B cell (primary cell): ENCODE measurements at regions not wholly inside any gene's neighbourhood (a gene's known extent, or its start where the extent isn't known, plus 50 kb on each side); places are given as distances from the start of the nearest gene placed in this dataset.

ENCODE experiments used
- ATAC-seq: fragments of 200-7000 bp; cut with Tn5 transposase; one replicate; pipeline ENCODE4 v1.10.0; 2021; ENCODE audit warnings: low read depth, mild to moderate bottlenecking, moderate number of reproducible peaks, moderate library complexity
- CTCF ChIA-PET: fragments of 350-600 bp; sonication (Branson Sonifier 250); formaldehyde crosslinking; loops from one replicate; lab custom pipeline; 2021; ENCODE audit warnings: antibody characterized with exemption, inconsistent platforms; lab: Charles Lee
- POLR2A ChIA-PET: fragments of 350-600 bp; sonication (Branson Sonifier 250); formaldehyde crosslinking; loops from one replicate; lab custom pipeline; 2021; ENCODE audit warnings: antibody characterized with exemption; lab: Charles Lee
- DNase-seq: peaks from one replicate; pipeline ENCODE4 v3.0.0; 2013
- H2AFZ ChIP-seq: 2 replicates; pipeline ENCODE4 v1.6.1; 2012; ENCODE audit warnings: mild to moderate bottlenecking, low read depth, low read length; ENCODE audit not compliant: insufficient read depth, poor library complexity, severe bottlenecking
- H3K27ac ChIP-seq, 2 donors: 1 replicate in 1 of 2; 2 replicates in 1 of 2; pipeline ENCODE4 v1.5.1; 2012 to 2013; ENCODE audit warnings: low read length in 2 of 2, mild to moderate bottlenecking in 2 of 2, moderate library complexity in 1 of 2
- H3K27me3 ChIP-seq, 4 experiments: fragments of 200-600 bp in 1 of 4; sonication (generic) in 1 of 4; replicated peaks in 1 of 4; 1 replicate in 2 of 4; 2 replicates in 2 of 4; pipeline versions ENCODE4 v1.6.1 to v1.7.0; 2013 to 2016; ENCODE audit warnings: low read length in 3 of 4, mild to moderate bottlenecking in 2 of 4, mixed read lengths in 1 of 4, moderate library complexity in 1 of 4; ENCODE audit not compliant: insufficient read depth in 4 of 4, control insufficient read depth in 3 of 4; ENCODE audit errors: control extremely low read depth in 1 of 4
- H3K36me3 ChIP-seq, 2 experiments: replicated peaks in 1 of 2; 1 replicate in 1 of 2; 2 replicates in 1 of 2; pipeline versions ENCODE4 v1.6.1 to v1.7.1; 2013; ENCODE audit warnings: low read length in 1 of 2; ENCODE audit not compliant: insufficient read depth in 2 of 2, control insufficient read depth in 1 of 2; ENCODE audit errors: control extremely low read depth in 1 of 2, extremely low read depth in 1 of 2
- H3K4me1 ChIP-seq, 2 donors: fragments of 200-600 bp in 1 of 2; sonication (generic) in 1 of 2; 1 replicate in 1 of 2; 2 replicates in 1 of 2; pipeline versions ENCODE4 v1.5.1 to v1.6.1; 2013 to 2017; ENCODE audit warnings: low read length in 2 of 2; ENCODE audit not compliant: control insufficient read depth in 2 of 2, insufficient read depth in 2 of 2
- H3K4me2 ChIP-seq: replicated peaks from 2 replicates; pipeline ENCODE3; 2012; ENCODE audit warnings: mild to moderate bottlenecking, low read depth, low read length; ENCODE audit not compliant: poor library complexity, severe bottlenecking
- H3K4me3 ChIP-seq, 5 experiments: fragments of 200-600 bp in 1 of 5; sonication (generic) in 1 of 5; 1 replicate in 3 of 5; 2 replicates in 2 of 5; pipeline versions ENCODE4 v1.5.1 to v1.7.0; 2011 to 2016; ENCODE audit warnings: low read length in 4 of 5, mild to moderate bottlenecking in 4 of 5, low read depth in 2 of 5, control low read depth in 1 of 5, moderate library complexity in 1 of 5; ENCODE audit not compliant: insufficient read depth in 1 of 5; ENCODE audit errors: control extremely low read depth in 1 of 5, extremely low read depth in 1 of 5
- H3K79me2 ChIP-seq: fragments of 200-600 bp; sonication (generic); one replicate; pipeline ENCODE4 v1.6.0; 2016; ENCODE audit warnings: low read length; ENCODE audit not compliant: control insufficient read depth, insufficient read depth
- H3K9ac ChIP-seq: fragments of 200-600 bp; sonication (generic); 2 replicates; pipeline ENCODE4 v1.6.1; 2017; ENCODE audit warnings: mild to moderate bottlenecking, low read length, moderate library complexity
- H3K9me3 ChIP-seq, 3 donors: one replicate each; pipeline versions ENCODE4 v1.6.1 to v1.7.1; 2013; ENCODE audit warnings: low read length in 2 of 3; ENCODE audit not compliant: control insufficient read depth in 2 of 3, insufficient read depth in 1 of 3; ENCODE audit errors: control extremely low read depth in 1 of 3
- H4K20me1 ChIP-seq: 2 replicates; pipeline ENCODE4 v1.6.0; 2012; ENCODE audit warnings: mild to moderate bottlenecking, low read length; ENCODE audit not compliant: insufficient read depth, control insufficient read depth, poor library complexity, severe bottlenecking
- H3K27ac Mint-ChIP-seq: one replicate; pipeline ENCODE4 v1.8.0; 2021; ENCODE audit warnings: mixed read lengths
- H3K27me3 Mint-ChIP-seq: one replicate; pipeline ENCODE4 v1.8.0; 2021; ENCODE audit warnings: mixed read lengths
- H3K4me1 Mint-ChIP-seq: one replicate; pipeline ENCODE4 v1.8.0; 2021; ENCODE audit warnings: mixed read lengths
- H3K4me3 Mint-ChIP-seq: one replicate; pipeline ENCODE4 v1.8.0; 2021; ENCODE audit warnings: mixed read lengths
- H3K9me3 Mint-ChIP-seq: one replicate; pipeline ENCODE4 v1.8.0; 2022; ENCODE audit warnings: mixed read lengths; ENCODE audit not compliant: insufficient read depth
- EZH2 ChIP-seq: IDR thresholded peaks from 2 replicates; pipeline ENCODE4 v1.6.1; 2012; ENCODE audit warnings: borderline replicate concordance, low read depth, mild to moderate bottlenecking, moderate library complexity, low read length; ENCODE audit not compliant: insufficient read depth, poor library complexity, severe bottlenecking
- WGBS: methylation state at CpG from one replicate; pipeline ENCODE4 v1.1.5; 2013; ENCODE audit warnings: missing lambda C conversion rate; ENCODE audit not compliant: insufficient coverage; 5-methylcytosine and 5-hydroxymethylcytosine counted together
- intact Hi-C: fragments of 100-400 bp; cut with micrococcal nuclease; formaldehyde crosslinking; loops from one replicate; pipeline ENCODE4 v1.10.0; 2022
- TF ChIP-seq, protein P1 (sequence below): fragments of 200-600 bp; IDR thresholded peaks from one replicate; pipeline ENCODE4 v1.8.0; 2022; ENCODE audit warnings: antibody characterized with exemption, mild to moderate bottlenecking

GRCh38 chr18:78531637-78532036, 448.0 kb upstream of the SALL3 start:
- H3K36me3 ChIP-seq, result no peaks in the 10 kb centered on the region
- H3K4me3 ChIP-seq, result no peak overlapping the region
- intact Hi-C loops, result no loop called here
- H3K27me3 ChIP-seq, result peaks cover 0 to 3% (median 0%) of the 10 kb centered on the region in 4 experiments
- no peaks in the 10 kb centered on the region for H3K4me1 ChIP-seq
- no peaks in the 10 kb centered on the region for H3K27me3 Mint-ChIP-seq
- H4K20me1 ChIP-seq, result no peaks in the 10 kb centered on the region
- ChIA-PET POLR2A (no interaction called here), CTCF (no interaction called here)
- no peaks in the 10 kb centered on the region for H3K9me3 Mint-ChIP-seq
- H3K27ac Mint-ChIP-seq, result no peak overlapping the region
- H3K27ac ChIP-seq, result no peak overlapping the region
- WGBS, result 89% methylated on average over 10 of the region's 11 CpGs
- no peak for DNase-seq
- H3K9ac ChIP-seq, result no peak overlapping the region
- H3K4me3 Mint-ChIP-seq, result no peak overlapping the region
- peaks cover 0 to 9% (median 0%) of the 10 kb centered on the region in 3 donors for H3K9me3 ChIP-seq
- H3K4me1 Mint-ChIP-seq, result no peaks in the 10 kb centered on the region
- ATAC-seq, result no peak
- H2AFZ ChIP-seq, result no peak overlapping the region
- TF ChIP-seq, protein P1, sequence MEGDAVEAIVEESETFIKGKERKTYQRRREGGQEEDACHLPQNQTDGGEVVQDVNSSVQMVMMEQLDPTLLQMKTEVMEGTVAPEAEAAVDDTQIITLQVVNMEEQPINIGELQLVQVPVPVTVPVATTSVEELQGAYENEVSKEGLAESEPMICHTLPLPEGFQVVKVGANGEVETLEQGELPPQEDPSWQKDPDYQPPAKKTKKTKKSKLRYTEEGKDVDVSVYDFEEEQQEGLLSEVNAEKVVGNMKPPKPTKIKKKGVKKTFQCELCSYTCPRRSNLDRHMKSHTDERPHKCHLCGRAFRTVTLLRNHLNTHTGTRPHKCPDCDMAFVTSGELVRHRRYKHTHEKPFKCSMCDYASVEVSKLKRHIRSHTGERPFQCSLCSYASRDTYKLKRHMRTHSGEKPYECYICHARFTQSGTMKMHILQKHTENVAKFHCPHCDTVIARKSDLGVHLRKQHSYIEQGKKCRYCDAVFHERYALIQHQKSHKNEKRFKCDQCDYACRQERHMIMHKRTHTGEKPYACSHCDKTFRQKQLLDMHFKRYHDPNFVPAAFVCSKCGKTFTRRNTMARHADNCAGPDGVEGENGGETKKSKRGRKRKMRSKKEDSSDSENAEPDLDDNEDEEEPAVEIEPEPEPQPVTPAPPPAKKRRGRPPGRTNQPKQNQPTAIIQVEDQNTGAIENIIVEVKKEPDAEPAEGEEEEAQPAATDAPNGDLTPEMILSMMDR, result no peak
- H3K4me2 ChIP-seq, result no peak overlapping the region
- H3K79me2 ChIP-seq, result no peaks in the 10 kb centered on the region

GRCh38 chr18:78538669-78539440, 440.8 kb upstream of the SALL3 start:
- Histone ChIP-seq H3K4me2 (no peak overlapping the region), H4K20me1 (no peaks in the 10 kb centered on the region), H3K9me3 (peaks cover 0 to 8% (median 0%) of the 10 kb centered on the region in 3 donors), H3K36me3 (no peaks in the 10 kb centered on the region), H2AFZ (no peak overlapping the region), H3K4me1 (no peaks in the 10 kb centered on the region), H3K4me3 (no peak overlapping the region), H3K79me2 (no peaks in the 10 kb centered on the region), H3K27me3 (no peaks in the 10 kb centered on the region), H3K27ac (no peak overlapping the region), H3K9ac (no peak overlapping the region)
- ATAC-seq (no peak), DNase-seq (no peak)
- H3K4me3 Mint-ChIP-seq, result no peak overlapping the region
- H3K27me3 Mint-ChIP-seq, result no peaks in the 10 kb centered on the region
- 96% methylated on average over 20 of the region's 20 CpGs for WGBS
- no peaks in the 10 kb centered on the region for H3K4me1 Mint-ChIP-seq
- no peak for TF ChIP-seq EZH2
- TF ChIP-seq, protein P1, result no peak
- H3K9me3 Mint-ChIP-seq, result no peaks in the 10 kb centered on the region
- ChIA-PET CTCF (no interaction called here), POLR2A (no interaction called here)
- intact Hi-C loops, result no loop called here
- no peak overlapping the region for H3K27ac Mint-ChIP-seq
